PC-9 (cell line): ENCODE measurements at regions not wholly inside any gene's neighbourhood (a gene's known extent, or its start where the extent isn't known, plus 50 kb on each side); places are given as distances from the start of the nearest gene placed in this dataset.

Experiments
- BruUV-seq: library from RNA; stranded (reverse); fragments of 400-500 nt; replicated peaks from 2 replicates; lab custom pipeline; 2021; lab: Mats Ljungman, UMichigan
- CTCF ChIA-PET: fragments of 300-600 bp; sonication (Branson Sonifier 250); formaldehyde crosslinking; loops from one replicate; lab custom pipeline; 2022; ENCODE audit warnings: antibody characterized with exemption; lab: Charles Lee
- POLR2A ChIA-PET: fragments of 300-600 bp; sonication (Branson Sonifier 250); formaldehyde crosslinking; loops from one replicate; lab custom pipeline; 2022; ENCODE audit warnings: antibody characterized with exemption; ENCODE audit not compliant: unreplicated experiment; lab: Charles Lee
- DNase-seq, 2 experiments: peaks; one replicate each; pipeline versions ENCODE4 v3.0.0 to v3.0.0-alpha.2; 2015 to 2022; ENCODE audit warnings: mixed read lengths in 1 of 2
- H2AFZ ChIP-seq: fragments of 200-600 bp; sonication (generic); 2 replicates; pipeline ENCODE4 v1.8.1; 2017; ENCODE audit warnings: antibody characterized with exemption
- H3F3A ChIP-seq: fragments of 200-600 bp; sonication (generic); 2 replicates; pipeline ENCODE4 v1.8.1; 2017; ENCODE audit warnings: antibody characterized with exemption, mild to moderate bottlenecking, low read depth; ENCODE audit not compliant: insufficient read depth
- H3K27ac ChIP-seq: fragments of 200-600 bp; sonication (generic); 2 replicates; pipeline ENCODE4 v1.6.1; 2016; ENCODE audit warnings: mixed run types
- H3K27me3 ChIP-seq: fragments of 200-600 bp; sonication (generic); 2 replicates; pipeline ENCODE4 v1.6.1; 2016; ENCODE audit warnings: low read depth, mixed run types; ENCODE audit not compliant: insufficient read depth
- H3K36me3 ChIP-seq: fragments of 200-600 bp; sonication (generic); 2 replicates; pipeline ENCODE4 v1.6.1; 2016; ENCODE audit warnings: low read depth, mixed run types
- H3K4me1 ChIP-seq: fragments of 200-600 bp; sonication (generic); replicated peaks from 2 replicates; pipeline ENCODE4 v1.6.1; 2016; ENCODE audit warnings: mixed run types; ENCODE audit not compliant: insufficient read depth
- H3K4me2 ChIP-seq: fragments of 200-600 bp; sonication (generic); 2 replicates; pipeline ENCODE4 v1.6.1; 2017; ENCODE audit warnings: mixed run types
- H3K4me3 ChIP-seq: fragments of 200-600 bp; sonication (generic); 2 replicates; pipeline ENCODE4 v1.6.1; 2016; ENCODE audit warnings: mixed run types
- H3K79me2 ChIP-seq: fragments of 200-600 bp; sonication (generic); 2 replicates; pipeline ENCODE4 v1.6.1; 2017; ENCODE audit warnings: low read depth, mixed run types
- H3K9me2 ChIP-seq: fragments of 200-600 bp; sonication (generic); 2 replicates; pipeline ENCODE4 v1.8.1; 2017; ENCODE audit warnings: mild to moderate bottlenecking; ENCODE audit not compliant: insufficient read depth
- H3K9me3 ChIP-seq: fragments of 200-600 bp; sonication (generic); 2 replicates; pipeline ENCODE4 v1.8.1; 2016; ENCODE audit warnings: low read depth; ENCODE audit not compliant: insufficient read depth
- H4K20me1 ChIP-seq: fragments of 200-600 bp; sonication (generic); 2 replicates; pipeline ENCODE4 v1.8.1; 2017; ENCODE audit not compliant: insufficient read depth
- CTCF ChIP-seq: fragments of 200-600 bp; sonication (generic); conservative IDR thresholded peaks from 2 replicates; pipeline ENCODE4 v1.6.1; 2017; ENCODE audit warnings: mixed run types, antibody characterized with exemption, mild to moderate bottlenecking, moderate library complexity
- EZH2 ChIP-seq: fragments of 200-600 bp; sonication (generic); IDR thresholded peaks from 2 replicates; pipeline ENCODE4 v1.8.0; 2017; ENCODE audit warnings: antibody characterized with exemption, low read depth
- intact Hi-C: fragments of 100-400 bp; cut with micrococcal nuclease; formaldehyde crosslinking; loops from one replicate; pipeline ENCODE4 v1.10.0; 2022; ENCODE audit not compliant: unreplicated experiment

GRCh38 chr18:72197591-72197990 is 346.6 kb downstream of the CBLN2 start:
- no peak for TF ChIP-seq EZH2
- no peak for TF ChIP-seq CTCF
- Histone ChIP-seq H3K36me3 (no peaks in the 10 kb centered on the region), H3F3A (no peaks in the 10 kb centered on the region), H3K79me2 (no peaks in the 10 kb centered on the region), H3K27me3 (no peaks in the 10 kb centered on the region), H3K4me3 (no peak overlapping the region), H2AFZ (no peak overlapping the region), H3K9me2 (no peaks in the 10 kb centered on the region), H4K20me1 (no peaks in the 10 kb centered on the region), H3K27ac (no peak overlapping the region), H3K4me1 (no peaks in the 10 kb centered on the region), H3K4me2 (no peak overlapping the region), H3K9me3 (no peaks in the 10 kb centered on the region)
- BruUV-seq, result no TSS peak
- ChIA-PET POLR2A (no interaction called here), CTCF (no interaction called here)
- intact Hi-C loops, result no loop called here
- DNase-seq, result no peak

- no peaks in the 10 kb centered on the region for H3K4me1 ChIP-seq
- intact Hi-C loops, result no loop called here
- no peaks in the 10 kb centered on the region for H3K9me2 ChIP-seq
- no TSS peak for BruUV-seq
- H3F3A ChIP-seq, result no peaks in the 10 kb centered on the region
- H3K9me3 ChIP-seq, result no peaks in the 10 kb centered on the region
- CTCF ChIA-PET, result no interaction called here
- no peak overlapping the region for H3K27ac ChIP-seq
- no peaks in the 10 kb centered on the region for H3K79me2 ChIP-seq
- H2AFZ ChIP-seq, result no peak overlapping the region
- no peaks in the 10 kb centered on the region for H3K36me3 ChIP-seq
- H3K4me3 ChIP-seq, result no peak overlapping the region
- no peak for DNase-seq
- no peaks in the 10 kb centered on the region for H4K20me1 ChIP-seq
- no peak for TF ChIP-seq EZH2
- TF ChIP-seq CTCF, result no peak
- H3K4me2 ChIP-seq, result no peak overlapping the region
- no peaks in the 10 kb centered on the region for H3K27me3 ChIP-seq
- POLR2A ChIA-PET, result no interaction called here
These were observed 350.1 kb downstream of the CBLN2 start for GRCh38 chr18:72194072-72194471.

GRCh38 chr18:72187956-72188355 is 356.2 kb downstream of the CBLN2 start:
- TF ChIP-seq CTCF (no peak), EZH2 (no peak)
- Histone ChIP-seq H3K4me1 (no peaks in the 10 kb centered on the region), H3K9me3 (no peaks in the 10 kb centered on the region), H3K27me3 (no peaks in the 10 kb centered on the region), H3K79me2 (no peaks in the 10 kb centered on the region), H4K20me1 (no peaks in the 10 kb centered on the region), H3K9me2 (no peaks in the 10 kb centered on the region), H3K4me2 (no peak overlapping the region), H3F3A (no peaks in the 10 kb centered on the region), H3K36me3 (no peaks in the 10 kb centered on the region), H3K27ac (no peak overlapping the region), H3K4me3 (no peak overlapping the region), H2AFZ (no peak overlapping the region)
- BruUV-seq, result no TSS peak
- POLR2A ChIA-PET, result no interaction called here
- intact Hi-C loops, result no loop called here
- DNase-seq, result no peak
- CTCF ChIA-PET, result no interaction called here
